ENCODE measurements at regions not wholly inside any gene's neighbourhood (a gene's known extent, or its start where the extent isn't known, plus 50 kb on each side); places are given as distances from the start of the nearest gene placed in this dataset.

DNA sequence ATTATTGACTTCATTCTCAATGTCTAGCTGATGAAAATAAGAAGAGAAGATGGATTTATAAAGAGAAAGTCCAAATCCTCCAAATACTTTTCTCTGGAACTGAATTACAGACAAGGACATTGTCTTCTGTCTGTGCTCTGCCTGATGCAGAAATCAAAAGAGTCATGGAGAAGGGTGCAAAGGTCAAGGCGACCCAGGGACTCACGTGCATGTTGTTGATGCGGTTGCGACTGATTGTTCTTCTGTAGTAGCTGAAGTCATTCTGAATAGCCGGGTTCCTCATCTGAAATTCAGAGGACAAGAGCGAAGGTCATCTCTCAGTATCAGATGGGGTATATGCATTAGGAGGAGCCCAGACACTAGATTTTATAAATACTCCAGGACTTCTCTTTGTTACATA is 104.4 kb downstream of the CYRIA start:
- DNase-seq = no peak

GRCh38 chr2:16559278-16560067 is 106.2 kb downstream of the CYRIA start:
- no peak for DNase-seq

GRCh38 chr2:16554060-16554583 is 111.5 kb downstream of the CYRIA start:
- DNase-seq = no peak

DNA sequence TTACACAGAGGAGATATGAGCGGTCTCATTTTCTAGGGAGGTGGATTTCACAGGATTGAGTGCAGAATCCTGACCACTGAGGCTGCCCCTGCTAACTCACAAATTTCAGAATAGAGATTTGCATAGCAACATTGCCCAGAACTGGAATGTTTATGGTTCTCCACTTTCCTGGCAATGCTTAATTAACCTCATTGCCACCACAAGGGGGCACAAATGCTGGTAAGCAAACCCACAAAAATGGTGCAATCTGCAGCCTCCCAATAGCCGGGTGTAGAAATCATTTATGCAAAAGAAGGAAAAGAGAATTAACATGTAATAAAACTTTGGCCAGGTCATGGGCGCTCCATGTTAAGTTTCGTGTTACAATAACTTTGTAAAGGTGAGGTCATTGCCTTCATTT is 112.4 kb downstream of the CYRIA start:
- DNase-seq = no peak

DNA sequence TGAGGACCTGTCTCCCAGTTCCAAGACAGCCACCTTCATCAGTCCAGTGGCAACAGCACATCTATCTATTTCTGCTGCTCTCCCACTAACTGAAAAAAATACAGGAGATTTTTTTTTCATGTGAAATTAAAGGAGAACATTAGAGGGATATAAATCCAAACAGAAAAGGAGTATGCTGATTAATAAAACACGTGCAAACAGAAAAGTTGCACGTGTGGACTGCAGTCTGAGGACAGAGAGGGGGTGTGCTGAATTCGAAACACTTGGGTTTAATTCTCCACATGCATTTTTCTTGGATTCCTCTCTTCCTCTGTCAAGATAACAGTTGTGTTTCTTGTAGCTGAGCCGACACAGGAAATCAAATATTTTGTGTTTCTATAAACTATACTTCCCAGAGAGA is 113.4 kb downstream of the CYRIA start:
- DNase-seq = no peak

- DNase-seq = no peak
These were observed 117.6 kb downstream of the CYRIA start for GRCh38 chr2:16548036-16548435.

GRCh38 chr2:16546128-16546754 is 119.4 kb downstream of the CYRIA start:
- no peak for DNase-seq

DNA sequence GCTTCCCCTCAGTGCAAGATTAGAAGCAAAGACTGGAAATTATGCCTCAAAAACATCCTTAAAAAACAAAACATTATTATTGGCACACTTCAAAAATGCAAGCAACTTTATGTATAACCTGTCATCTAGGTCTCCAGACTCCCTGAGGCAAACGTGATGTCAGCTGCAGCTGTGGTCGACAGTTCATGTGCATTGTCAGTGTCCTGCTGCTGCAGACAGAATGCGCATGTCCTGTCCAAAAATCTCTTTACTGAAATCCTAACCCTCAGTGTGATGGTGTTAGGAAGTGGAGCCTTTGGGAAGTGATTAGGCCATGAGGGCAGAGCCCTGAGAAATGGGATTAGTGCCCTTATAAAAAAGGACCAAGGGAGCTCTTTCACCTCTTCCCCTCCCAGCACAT is 126.9 kb downstream of the CYRIA start:
- no peak for DNase-seq

DNA sequence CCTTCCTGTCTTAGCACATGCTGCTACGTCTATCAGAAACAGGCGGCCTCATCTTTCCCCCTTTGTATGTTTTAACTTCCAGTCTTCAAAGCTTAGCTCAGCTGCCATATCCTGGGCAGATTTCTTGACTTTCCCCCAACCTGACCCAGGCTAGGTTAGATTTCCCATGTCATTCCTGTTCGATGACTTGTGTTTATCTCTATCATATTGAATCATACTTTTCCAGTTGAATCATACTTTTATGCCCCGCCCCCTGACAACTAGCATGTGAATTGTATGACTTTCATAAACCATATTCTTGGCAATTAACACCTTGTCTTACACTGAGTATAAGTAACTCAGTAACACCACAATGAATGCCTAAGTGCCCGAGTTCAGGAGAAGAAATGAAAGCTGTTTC is 128.3 kb downstream of the CYRIA start:
- DNase-seq = no peak

GRCh38 chr2:16526193-16526592 is 139.4 kb downstream of the CYRIA start:
- DNase-seq = no peak

- no peak for DNase-seq
These were observed 140.3 kb downstream of the CYRIA start for GRCh38 chr2:16525265-16525887.

- DNase-seq = no peak
These were observed 141.9 kb downstream of the CYRIA start for GRCh38 chr2:16523711-16524110.

DNA sequence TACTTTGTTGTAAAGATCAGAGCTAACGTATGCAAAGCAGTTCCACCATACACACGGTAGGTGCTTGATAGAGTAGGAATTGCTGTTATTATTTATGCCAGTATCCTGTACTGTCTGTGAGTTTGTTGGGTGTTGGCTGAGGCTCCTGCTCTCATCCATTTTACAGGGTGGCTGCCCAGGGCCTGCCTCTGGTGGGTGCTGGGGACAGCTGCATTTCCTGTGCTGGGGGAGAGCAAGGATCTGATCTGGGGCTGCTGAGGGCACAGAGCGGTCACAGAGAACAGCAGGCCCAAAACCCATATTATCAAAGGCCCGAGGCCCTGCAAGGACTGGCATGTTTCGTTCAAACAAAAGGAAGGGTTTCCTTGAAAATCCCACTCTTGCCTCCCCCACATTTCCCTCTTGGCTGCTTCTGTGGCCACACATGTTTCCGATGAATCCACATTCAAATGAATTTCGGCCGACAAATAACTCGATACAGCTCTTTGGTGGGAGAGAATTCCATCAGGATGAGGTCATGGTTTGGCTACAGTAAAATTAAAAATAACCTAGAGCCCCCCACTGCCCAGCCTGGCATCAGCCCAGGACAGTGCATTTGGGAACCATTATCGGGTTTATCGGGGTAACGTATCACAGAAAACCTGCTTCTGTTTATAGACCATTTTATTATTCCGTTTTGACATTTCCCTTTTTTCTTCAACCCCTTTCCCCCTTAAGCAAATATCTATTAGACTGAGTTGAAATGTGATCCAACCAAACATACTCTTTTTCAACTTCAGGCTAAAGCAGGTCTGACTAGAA is 143.4 kb downstream of the CYRIA start:
- no peak for DNase-seq

DNA sequence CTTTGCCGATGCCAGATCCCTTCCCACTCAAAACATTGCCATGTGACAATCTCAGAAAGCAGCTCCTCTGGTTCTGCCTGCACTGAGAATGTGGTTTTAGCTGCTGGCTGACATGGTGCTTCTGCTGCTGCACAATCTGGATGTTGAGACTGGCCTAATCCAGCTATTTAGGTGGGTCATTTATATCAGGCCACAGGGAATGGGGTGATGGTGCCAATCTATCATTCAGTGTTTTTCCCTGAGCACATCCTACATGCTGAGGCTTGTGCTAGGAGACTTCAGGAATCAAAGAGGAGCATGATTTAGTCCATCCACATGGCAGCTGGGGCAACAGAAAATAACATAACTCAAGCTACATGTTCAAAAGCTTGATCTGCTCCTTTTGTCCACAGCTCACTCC is 144.7 kb downstream of the CYRIA start:
- DNase-seq = no peak

DNA sequence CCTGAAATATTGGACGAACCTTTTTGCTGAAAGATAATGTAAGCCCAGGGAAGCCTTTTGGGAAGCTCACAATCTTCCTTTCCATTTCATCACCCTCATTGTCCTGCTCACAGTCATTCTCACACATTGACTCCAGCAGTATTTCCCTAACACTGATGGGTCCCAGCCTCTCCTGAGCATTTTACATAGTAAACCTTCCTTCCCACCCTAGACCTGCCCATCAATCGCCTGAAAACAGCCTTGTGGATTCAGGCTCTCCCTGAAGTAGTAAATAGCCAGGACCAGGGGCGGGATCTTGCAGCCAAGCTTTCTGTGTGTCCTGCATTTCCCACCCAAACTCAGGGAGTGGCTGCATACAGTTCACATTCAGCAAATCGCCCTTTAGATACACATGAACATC is 149.9 kb downstream of the CYRIA start:
- DNase-seq = no peak

DNA sequence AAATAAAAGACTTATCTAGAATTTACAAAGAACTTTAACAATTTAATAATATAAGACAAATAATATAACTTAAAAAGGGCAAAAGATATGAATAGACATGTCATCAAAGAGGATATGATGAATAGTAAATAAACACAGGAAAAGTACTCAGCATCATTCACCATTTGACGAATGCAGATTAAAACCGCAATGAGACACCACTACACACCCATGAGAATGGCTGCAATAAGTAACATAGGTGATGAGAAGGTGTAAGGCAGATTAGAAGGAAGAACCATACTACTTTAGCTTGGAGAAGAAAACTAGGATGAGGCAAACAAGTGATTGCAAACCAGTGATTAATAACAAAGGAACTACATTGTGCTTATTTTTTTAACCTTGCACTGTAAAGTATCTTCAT is 152.0 kb downstream of the CYRIA start:
- no peak for DNase-seq

DNA sequence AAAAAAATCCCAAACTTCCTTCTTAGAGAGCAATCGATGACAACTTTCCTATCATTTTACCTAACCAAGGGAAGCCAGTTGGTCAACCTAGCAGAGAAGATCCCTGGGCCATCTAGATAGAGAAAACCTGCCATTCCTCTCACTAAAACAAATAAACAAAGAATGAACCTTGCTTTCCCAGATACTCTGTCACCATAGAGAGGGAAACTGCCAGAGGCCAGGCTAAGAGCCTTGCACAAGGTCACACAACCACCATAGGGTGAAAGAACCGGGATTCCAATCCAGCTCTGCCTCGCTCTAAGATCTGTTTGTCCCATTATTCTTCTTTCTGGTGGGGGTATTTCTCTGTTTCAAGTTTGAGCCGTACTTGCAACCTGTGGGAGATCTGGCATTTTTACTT is 154.6 kb downstream of the CYRIA start:
- DNase-seq = no peak

GRCh38 chr2:16509042-16509441 is 156.6 kb downstream of the CYRIA start:
- DNase-seq = no peak

GRCh38 chr2:16508490-16508851 is 157.2 kb downstream of the CYRIA start:
- no peak for DNase-seq

DNA sequence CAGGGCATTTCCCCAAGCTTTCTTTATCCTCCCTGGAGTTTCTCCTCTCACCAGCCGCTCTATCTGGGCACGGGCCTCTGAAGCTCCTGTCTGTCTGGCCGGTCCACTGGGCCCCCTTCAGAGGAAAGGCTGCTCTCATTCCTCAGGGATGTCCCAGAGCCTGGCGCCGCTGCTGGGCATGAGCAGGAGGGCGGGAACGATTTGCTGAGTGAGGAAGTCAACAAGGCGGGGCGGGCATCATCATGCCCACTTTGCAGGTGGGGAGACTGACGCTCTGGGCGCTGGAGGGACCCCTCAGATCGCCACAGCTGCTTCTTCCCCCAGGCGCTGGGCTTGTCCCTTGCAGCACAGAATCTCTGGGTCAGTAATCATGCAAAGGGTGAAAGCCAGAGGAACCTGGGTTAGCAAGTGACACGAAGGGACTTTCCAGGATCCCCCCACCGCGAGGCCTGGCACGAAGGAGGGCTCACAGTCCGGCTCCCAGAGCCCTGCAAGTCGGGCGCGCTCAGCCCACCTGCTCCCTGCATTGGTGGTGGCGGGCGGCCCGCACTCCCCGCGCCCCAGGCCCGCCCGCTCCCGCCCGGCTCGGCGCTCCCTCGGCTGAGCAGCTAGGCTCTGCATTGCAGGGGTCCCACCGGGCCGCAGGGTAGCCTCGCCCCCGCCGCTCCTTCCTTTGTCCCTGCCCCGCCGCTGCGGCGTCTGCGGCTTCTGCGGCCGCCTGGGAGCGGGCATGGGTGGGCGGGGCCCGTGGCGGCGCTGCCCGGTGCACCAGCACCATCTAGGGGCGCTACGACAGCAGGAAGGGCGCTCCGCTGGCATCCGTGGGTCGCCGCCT is 157.8 kb downstream of the CYRIA start:
- DNase-seq = no peak

DNA sequence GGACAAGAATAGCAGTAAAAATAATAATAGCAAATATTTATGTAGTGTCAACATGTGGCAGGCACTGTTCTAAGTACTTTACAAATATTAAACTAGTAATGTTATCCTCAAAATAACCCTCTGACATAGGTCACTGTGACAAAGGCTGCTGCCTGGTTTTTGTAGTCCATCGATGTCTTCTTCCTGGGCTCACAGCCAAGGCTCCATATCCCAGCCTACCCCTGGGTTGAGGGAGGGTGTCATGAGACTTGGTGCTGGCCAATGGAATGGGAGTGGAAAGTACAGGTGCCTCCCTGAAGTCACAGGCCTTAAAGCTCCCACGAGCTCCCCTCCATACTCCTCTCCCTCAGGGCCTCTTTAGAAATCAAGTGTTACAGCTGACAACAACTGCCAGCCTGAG is 159.3 kb downstream of the CYRIA start:
- DNase-seq = no peak

All from T1000 (cell line).